Muscle layer of colon (tissue), 2 donors: ENCODE measurements at regions not wholly inside any gene's neighbourhood (a gene's known extent, or its start where the extent isn't known, plus 50 kb on each side); places are given as distances from the start of the nearest gene placed in this dataset.

Source experiments
- H3K27ac ChIP-seq: one replicate; pipeline ENCODE4 v1.7.0; 2013; ENCODE audit warnings: low read depth, mild to moderate bottlenecking, low read length, moderate library complexity
- H3K27me3 ChIP-seq, 2 donors: one replicate each; pipeline ENCODE4 v1.7.0; 2013; ENCODE audit warnings: low read length in 2 of 2, mild to moderate bottlenecking in 2 of 2; ENCODE audit not compliant: insufficient read depth in 2 of 2, control insufficient read depth in 1 of 2
- H3K36me3 ChIP-seq: one replicate; pipeline ENCODE4 v1.7.0; 2013; ENCODE audit warnings: mild to moderate bottlenecking, low read length; ENCODE audit not compliant: insufficient read depth
- H3K4me1 ChIP-seq: one replicate; pipeline ENCODE4 v1.7.0; 2013; ENCODE audit warnings: mild to moderate bottlenecking, low read length; ENCODE audit not compliant: insufficient read depth
- H3K4me3 ChIP-seq, 2 donors: one replicate each; pipeline ENCODE4 v1.7.0; 2013; ENCODE audit warnings: low read length in 2 of 2, low read depth in 1 of 2, mild to moderate bottlenecking in 1 of 2, moderate library complexity in 1 of 2
- H3K9ac ChIP-seq: one replicate; pipeline ENCODE4 v1.7.0; 2013; ENCODE audit warnings: low read length
- H3K9me3 ChIP-seq: one replicate; pipeline ENCODE4 v1.7.0; 2013; ENCODE audit warnings: mild to moderate bottlenecking, low read length
- donor health status: abdominal sarcoma.
- donor health status: Adenocarcinoma of cecum.

- no peak overlapping the region for H3K27ac ChIP-seq
- no peaks in the 10 kb centered on the region for H3K36me3 ChIP-seq
- H3K4me1 ChIP-seq: peaks cover 40% of the 10 kb centered on the region
- no peak overlapping the region for H3K4me3 ChIP-seq
- H3K27me3 ChIP-seq: no peaks in the 10 kb centered on the region
- no peaks in the 10 kb centered on the region for H3K9me3 ChIP-seq
- no peak overlapping the region for H3K9ac ChIP-seq
Measured at GRCh38 chr7:135800560-135800959, 51.9 kb upstream of the FAM180A start.

- Histone ChIP-seq H3K9me3 (no peaks in the 10 kb centered on the region), H3K4me1 (peaks cover 47% of the 10 kb centered on the region), H3K27me3 (no peaks in the 10 kb centered on the region), H3K4me3 (no peak overlapping the region), H3K36me3 (no peaks in the 10 kb centered on the region), H3K9ac (no peak overlapping the region), H3K27ac (no peak overlapping the region)
Measured at GRCh38 chr7:135799881-135800280, 51.3 kb upstream of the FAM180A start.
